B cell (primary cell): ENCODE measurements at regions not wholly inside any gene's neighbourhood (a gene's known extent, or its start where the extent isn't known, plus 50 kb on each side); places are given as distances from the start of the nearest gene placed in this dataset.

ENCODE experiments used
- ATAC-seq: fragments of 200-7000 bp; cut with Tn5 transposase; one replicate; pipeline ENCODE4 v1.10.0; 2021; ENCODE audit warnings: low read depth, mild to moderate bottlenecking, moderate number of reproducible peaks, moderate library complexity
- CTCF ChIA-PET: fragments of 350-600 bp; sonication (Branson Sonifier 250); formaldehyde crosslinking; loops from one replicate; lab custom pipeline; 2021; ENCODE audit warnings: antibody characterized with exemption, inconsistent platforms; lab: Charles Lee
- POLR2A ChIA-PET: fragments of 350-600 bp; sonication (Branson Sonifier 250); formaldehyde crosslinking; loops from one replicate; lab custom pipeline; 2021; ENCODE audit warnings: antibody characterized with exemption; lab: Charles Lee
- DNase-seq: peaks from one replicate; pipeline ENCODE4 v3.0.0; 2013
- H2AFZ ChIP-seq: 2 replicates; pipeline ENCODE4 v1.6.1; 2012; ENCODE audit warnings: mild to moderate bottlenecking, low read depth, low read length; ENCODE audit not compliant: insufficient read depth, poor library complexity, severe bottlenecking
- H3K27ac ChIP-seq, 2 donors: 1 replicate in 1 of 2; 2 replicates in 1 of 2; pipeline ENCODE4 v1.5.1; 2012 to 2013; ENCODE audit warnings: low read length in 2 of 2, mild to moderate bottlenecking in 2 of 2, moderate library complexity in 1 of 2
- H3K27me3 ChIP-seq, 4 experiments: fragments of 200-600 bp in 1 of 4; sonication (generic) in 1 of 4; replicated peaks in 1 of 4; 1 replicate in 2 of 4; 2 replicates in 2 of 4; pipeline versions ENCODE4 v1.6.1 to v1.7.0; 2013 to 2016; ENCODE audit warnings: low read length in 3 of 4, mild to moderate bottlenecking in 2 of 4, mixed read lengths in 1 of 4, moderate library complexity in 1 of 4; ENCODE audit not compliant: insufficient read depth in 4 of 4, control insufficient read depth in 3 of 4; ENCODE audit errors: control extremely low read depth in 1 of 4
- H3K36me3 ChIP-seq, 2 experiments: replicated peaks in 1 of 2; 1 replicate in 1 of 2; 2 replicates in 1 of 2; pipeline versions ENCODE4 v1.6.1 to v1.7.1; 2013; ENCODE audit warnings: low read length in 1 of 2; ENCODE audit not compliant: insufficient read depth in 2 of 2, control insufficient read depth in 1 of 2; ENCODE audit errors: control extremely low read depth in 1 of 2, extremely low read depth in 1 of 2
- H3K4me1 ChIP-seq, 2 donors: fragments of 200-600 bp in 1 of 2; sonication (generic) in 1 of 2; 1 replicate in 1 of 2; 2 replicates in 1 of 2; pipeline versions ENCODE4 v1.5.1 to v1.6.1; 2013 to 2017; ENCODE audit warnings: low read length in 2 of 2; ENCODE audit not compliant: control insufficient read depth in 2 of 2, insufficient read depth in 2 of 2
- H3K4me2 ChIP-seq: replicated peaks from 2 replicates; pipeline ENCODE3; 2012; ENCODE audit warnings: mild to moderate bottlenecking, low read depth, low read length; ENCODE audit not compliant: poor library complexity, severe bottlenecking
- H3K4me3 ChIP-seq, 5 experiments: fragments of 200-600 bp in 1 of 5; sonication (generic) in 1 of 5; 1 replicate in 3 of 5; 2 replicates in 2 of 5; pipeline versions ENCODE4 v1.5.1 to v1.7.0; 2011 to 2016; ENCODE audit warnings: low read length in 4 of 5, mild to moderate bottlenecking in 4 of 5, low read depth in 2 of 5, control low read depth in 1 of 5, moderate library complexity in 1 of 5; ENCODE audit not compliant: insufficient read depth in 1 of 5; ENCODE audit errors: control extremely low read depth in 1 of 5, extremely low read depth in 1 of 5
- H3K79me2 ChIP-seq: fragments of 200-600 bp; sonication (generic); one replicate; pipeline ENCODE4 v1.6.0; 2016; ENCODE audit warnings: low read length; ENCODE audit not compliant: control insufficient read depth, insufficient read depth
- H3K9ac ChIP-seq: fragments of 200-600 bp; sonication (generic); 2 replicates; pipeline ENCODE4 v1.6.1; 2017; ENCODE audit warnings: mild to moderate bottlenecking, low read length, moderate library complexity
- H3K9me3 ChIP-seq, 3 donors: one replicate each; pipeline versions ENCODE4 v1.6.1 to v1.7.1; 2013; ENCODE audit warnings: low read length in 2 of 3; ENCODE audit not compliant: control insufficient read depth in 2 of 3, insufficient read depth in 1 of 3; ENCODE audit errors: control extremely low read depth in 1 of 3
- H4K20me1 ChIP-seq: 2 replicates; pipeline ENCODE4 v1.6.0; 2012; ENCODE audit warnings: mild to moderate bottlenecking, low read length; ENCODE audit not compliant: insufficient read depth, control insufficient read depth, poor library complexity, severe bottlenecking
- H3K27ac Mint-ChIP-seq: one replicate; pipeline ENCODE4 v1.8.0; 2021; ENCODE audit warnings: mixed read lengths
- H3K27me3 Mint-ChIP-seq: one replicate; pipeline ENCODE4 v1.8.0; 2021; ENCODE audit warnings: mixed read lengths
- H3K4me1 Mint-ChIP-seq: one replicate; pipeline ENCODE4 v1.8.0; 2021; ENCODE audit warnings: mixed read lengths
- H3K4me3 Mint-ChIP-seq: one replicate; pipeline ENCODE4 v1.8.0; 2021; ENCODE audit warnings: mixed read lengths
- H3K9me3 Mint-ChIP-seq: one replicate; pipeline ENCODE4 v1.8.0; 2022; ENCODE audit warnings: mixed read lengths; ENCODE audit not compliant: insufficient read depth
- CTCF ChIP-seq: fragments of 200-600 bp; IDR thresholded peaks from one replicate; pipeline ENCODE4 v1.8.0; 2022; ENCODE audit warnings: antibody characterized with exemption, mild to moderate bottlenecking
- EZH2 ChIP-seq: IDR thresholded peaks from 2 replicates; pipeline ENCODE4 v1.6.1; 2012; ENCODE audit warnings: borderline replicate concordance, low read depth, mild to moderate bottlenecking, moderate library complexity, low read length; ENCODE audit not compliant: insufficient read depth, poor library complexity, severe bottlenecking
- WGBS: methylation state at CpG from one replicate; pipeline ENCODE4 v1.1.5; 2013; ENCODE audit warnings: missing lambda C conversion rate; ENCODE audit not compliant: insufficient coverage; 5-methylcytosine and 5-hydroxymethylcytosine counted together
- intact Hi-C: fragments of 100-400 bp; cut with micrococcal nuclease; formaldehyde crosslinking; loops from one replicate; pipeline ENCODE4 v1.10.0; 2022

GRCh38 chr16:72723781-72724180, 324.1 kb downstream of the ZFHX3 start:
- no peaks in the 10 kb centered on the region for H3K27me3 Mint-ChIP-seq
- WGBS = no CpG with 5 or more reads among the region's 4 CpGs
- CTCF ChIA-PET = no interaction called here

GRCh38 chr16:72722552-72722951, 325.4 kb downstream of the ZFHX3 start:
- H3K27ac ChIP-seq = no peak overlapping the region
- H3K27ac Mint-ChIP-seq = no peak overlapping the region
- no peaks in the 10 kb centered on the region for H4K20me1 ChIP-seq
- H3K4me1 ChIP-seq = no peaks in the 10 kb centered on the region
- H3K4me2 ChIP-seq = no peak overlapping the region
- H3K36me3 ChIP-seq = no peaks in the 10 kb centered on the region
- ATAC-seq (no peak), DNase-seq (no peak)
- no peaks in the 10 kb centered on the region for H3K27me3 ChIP-seq
- H3K27me3 Mint-ChIP-seq = no peaks in the 10 kb centered on the region
- CTCF ChIA-PET = no interaction called here
- WGBS = 93% methylated on average over 2 of the region's 5 CpGs
- no peak overlapping the region for H3K9ac ChIP-seq
- H3K4me3 ChIP-seq = no peak overlapping the region
- H3K4me1 Mint-ChIP-seq = no peaks in the 10 kb centered on the region
- POLR2A ChIA-PET = no interaction called here
- no peaks in the 10 kb centered on the region for H3K9me3 Mint-ChIP-seq
- no peaks in the 10 kb centered on the region for H3K79me2 ChIP-seq
- H3K4me3 Mint-ChIP-seq = no peak overlapping the region
- no peak overlapping the region for H2AFZ ChIP-seq
- TF ChIP-seq EZH2 = no peak
- no peak for TF ChIP-seq CTCF
- H3K9me3 ChIP-seq = no peaks in the 10 kb centered on the region
- intact Hi-C loops = no loop called here

More at GRCh38 chr16:72723781-72724180, 324.1 kb downstream of the ZFHX3 start:
- intact Hi-C loops = no loop called here
- no peak for DNase-seq
- no peaks in the 10 kb centered on the region for H3K79me2 ChIP-seq
- Mint-ChIP-seq H3K9me3 (no peaks in the 10 kb centered on the region), H3K4me1 (no peaks in the 10 kb centered on the region), H3K27ac (no peak overlapping the region), H3K4me3 (no peak overlapping the region)
- no peaks in the 10 kb centered on the region for H4K20me1 ChIP-seq
- TF ChIP-seq EZH2 (no peak), CTCF (no peak)
- no peaks in the 10 kb centered on the region for H3K4me1 ChIP-seq
- no peak overlapping the region for H3K4me3 ChIP-seq
- no peak for ATAC-seq
- H3K27ac ChIP-seq = no peak overlapping the region
- H3K9me3 ChIP-seq = no peaks in the 10 kb centered on the region
- H3K27me3 ChIP-seq = no peaks in the 10 kb centered on the region
- no peak overlapping the region for H3K9ac ChIP-seq
- H2AFZ ChIP-seq = no peak overlapping the region
- H3K4me2 ChIP-seq = no peak overlapping the region
- POLR2A ChIA-PET = no interaction called here
- no peaks in the 10 kb centered on the region for H3K36me3 ChIP-seq
